IMR-90 (cell line): ENCODE measurements at regions not wholly inside any gene's neighbourhood (a gene's known extent, or its start where the extent isn't known, plus 50 kb on each side); places are given as distances from the start of the nearest gene placed in this dataset.

Experiments
- ATAC-seq: fragments of 200-7000 bp; cut with Tn5 transposase; 2 replicates; pipeline ENCODE4 v1.9.1; 2020; ENCODE audit warnings: low read depth, mild to moderate bottlenecking, moderate library complexity
- BruUV-seq: library from RNA; stranded (reverse); fragments of 400-500 nt; replicated peaks from 2 replicates; lab custom pipeline; 2021; lab: Mats Ljungman, UMichigan
- CTCF ChIA-PET: fragments of 300-600 bp; formaldehyde crosslinking; extraction: SDS; loops from one replicate; lab custom pipeline; 2021; ENCODE audit warnings: antibody characterized with exemption; lab: Yijun Ruan, JAX
- POLR2A ChIA-PET: fragments of 300-600 bp; sonication (Branson Sonifier 250); formaldehyde crosslinking; loops from one replicate; lab custom pipeline; 2022; ENCODE audit warnings: antibody characterized with exemption; ENCODE audit not compliant: unreplicated experiment; lab: Charles Lee
- DNase-seq: peaks from one replicate; pipeline ENCODE4 v3.0.0; 2013
- H2AFZ ChIP-seq: replicated peaks from 2 replicates; pipeline ENCODE3; 2013; ENCODE audit warnings: low read length, mild to moderate bottlenecking; ENCODE audit not compliant: poor library complexity
- H2AK5ac ChIP-seq: 2 replicates; pipeline ENCODE4 v1.6.1; 2013; ENCODE audit warnings: low read depth, low read length, inconsistent platforms
- H2AK9ac ChIP-seq: replicated peaks from 2 replicates; pipeline ENCODE3; 2013; ENCODE audit warnings: mild to moderate bottlenecking, low read depth, low read length, moderate library complexity; ENCODE audit not compliant: poor library complexity
- H2BK120ac ChIP-seq: 2 replicates; pipeline ENCODE4 v1.6.1; 2013; ENCODE audit warnings: low read depth, low read length, inconsistent platforms
- H2BK15ac ChIP-seq: 3 replicates; pipeline ENCODE4 v1.6.1; 2013; ENCODE audit warnings: low read depth, low read length, inconsistent platforms
- H2BK20ac ChIP-seq: 2 replicates; pipeline ENCODE4 v1.6.1; 2013; ENCODE audit warnings: low read depth, mild to moderate bottlenecking, inconsistent platforms, low read length, moderate library complexity
- H2BK5ac ChIP-seq: 2 replicates; pipeline ENCODE4 v1.6.1; 2013; ENCODE audit warnings: mild to moderate bottlenecking, low read depth, low read length, inconsistent platforms; ENCODE audit not compliant: poor library complexity, severe bottlenecking
- H3K14ac ChIP-seq: replicated peaks from 2 replicates; pipeline ENCODE4 v1.6.1; 2013; ENCODE audit warnings: low read depth, low read length, inconsistent platforms
- H3K18ac ChIP-seq: 2 replicates; pipeline ENCODE4 v1.6.1; 2013; ENCODE audit warnings: low read depth, low read length, control low read depth
- H3K23ac ChIP-seq: 2 replicates; pipeline ENCODE4 v1.6.1; 2013; ENCODE audit warnings: low read depth, low read length, inconsistent platforms
- H3K27ac ChIP-seq: 2 replicates; pipeline ENCODE4 v1.5.1; 2013; ENCODE audit warnings: mild to moderate bottlenecking, control low read depth, low read length; ENCODE audit not compliant: insufficient read depth
- H3K27me3 ChIP-seq: 2 replicates; pipeline ENCODE4 v1.6.1; 2013; ENCODE audit warnings: low read length; ENCODE audit not compliant: control insufficient read depth, insufficient read depth
- H3K36me3 ChIP-seq: 2 replicates; pipeline ENCODE4 v1.6.1; 2013; ENCODE audit warnings: low read length, mixed read lengths; ENCODE audit not compliant: control insufficient read depth, insufficient read depth
- H3K4ac ChIP-seq: 2 replicates; pipeline ENCODE4 v1.6.1; 2013; ENCODE audit warnings: low read depth, low read length, inconsistent platforms
- H3K4me1 ChIP-seq: 2 replicates; pipeline ENCODE4 v1.6.1; 2013; ENCODE audit warnings: low read length, mixed read lengths; ENCODE audit not compliant: control insufficient read depth, insufficient read depth
- H3K4me2 ChIP-seq: 2 replicates; pipeline ENCODE4 v1.6.1; 2013; ENCODE audit warnings: low read depth, mild to moderate bottlenecking, control low read depth, low read length, moderate library complexity
- H3K4me3 ChIP-seq: 2 replicates; pipeline ENCODE4 v1.5.1; 2013; ENCODE audit warnings: low read depth, mild to moderate bottlenecking, control low read depth, low read length, moderate library complexity; ENCODE audit not compliant: insufficient read depth
- H3K56ac ChIP-seq: 2 replicates; pipeline ENCODE4 v1.6.1; 2013; ENCODE audit warnings: low read length, inconsistent platforms; ENCODE audit not compliant: insufficient read depth; ENCODE audit errors: extremely low read depth
- H3K79me1 ChIP-seq, 2 experiments: 2 replicates each; pipeline ENCODE4 v1.6.1; 2013; ENCODE audit warnings: low read length in 2 of 2, inconsistent platforms in 1 of 2, low read depth in 1 of 2
- H3K9ac ChIP-seq: 2 replicates; pipeline ENCODE4 v1.6.1; 2013; ENCODE audit warnings: low read depth, low read length, control low read depth
- H3K9me1 ChIP-seq: 2 replicates; pipeline ENCODE4 v1.6.1; 2013; ENCODE audit warnings: low read length, inconsistent platforms; ENCODE audit not compliant: insufficient read depth
- H3K9me3 ChIP-seq: 2 replicates; pipeline ENCODE4 v1.6.1; 2013; ENCODE audit warnings: low read length; ENCODE audit not compliant: control insufficient read depth, insufficient read depth
- H4K20me1 ChIP-seq: 2 replicates; pipeline ENCODE4 v1.6.1; 2013; ENCODE audit warnings: low read length, inconsistent platforms; ENCODE audit not compliant: insufficient read depth
- H4K5ac ChIP-seq: 2 replicates; pipeline ENCODE4 v1.6.1; 2013; ENCODE audit warnings: mild to moderate bottlenecking, low read depth, low read length, control low read depth
- H4K8ac ChIP-seq, 2 experiments: 2 replicates each; pipeline ENCODE4 v1.6.1; 2013; ENCODE audit warnings: low read depth in 2 of 2, low read length in 2 of 2, control low read depth in 1 of 2, inconsistent platforms in 1 of 2
- H4K91ac ChIP-seq: 2 replicates; pipeline ENCODE4 v1.6.1; 2013; ENCODE audit warnings: low read depth, low read length, inconsistent platforms; ENCODE audit not compliant: insufficient read depth
- BHLHE40 ChIP-seq: fragments of 150-350 bp; IDR thresholded peaks from 2 replicates; pipeline ENCODE4 v1.6.1; 2016; ENCODE audit warnings: mild to moderate bottlenecking, low read depth, low read length
- CEBPB ChIP-seq: IDR thresholded peaks from 2 replicates; pipeline ENCODE4 v1.6.1; 2012; ENCODE audit warnings: low read depth, low read length, improper control_type of control experiment
- ELK1 ChIP-seq: fragments of 150-350 bp; IDR thresholded peaks from 2 replicates; pipeline ENCODE4 v1.6.1; 2016; ENCODE audit warnings: low read depth, mild to moderate bottlenecking, low read length, moderate library complexity, borderline replicate concordance
- MAZ ChIP-seq: IDR thresholded peaks from 2 replicates; pipeline ENCODE4 v1.6.1; 2012; ENCODE audit warnings: low read depth, mild to moderate bottlenecking, low read length, improper control_type of control experiment, moderate library complexity, borderline replicate concordance
- MXI1 ChIP-seq: IDR thresholded peaks from 2 replicates; pipeline ENCODE4 v1.6.1; 2012; ENCODE audit warnings: low read depth, mild to moderate bottlenecking, low read length, moderate library complexity, borderline replicate concordance
- NFE2L2 ChIP-seq: fragments of 150-350 bp; IDR thresholded peaks from 2 replicates; pipeline ENCODE4 v1.6.1; 2016; ENCODE audit warnings: low read depth, mild to moderate bottlenecking, low read length
- POLR2A ChIP-seq: IDR thresholded peaks from 2 replicates; pipeline ENCODE4 v1.6.1; 2012; ENCODE audit warnings: mild to moderate bottlenecking, low read depth, low read length
- RAD21 ChIP-seq: IDR thresholded peaks from 2 replicates; pipeline ENCODE4 v1.6.1; 2012; ENCODE audit warnings: low read length, improper control_type of control experiment
- RCOR1 ChIP-seq: IDR thresholded peaks from 2 replicates; pipeline ENCODE4 v1.6.1; 2012; ENCODE audit warnings: mild to moderate bottlenecking, low read length, improper control_type of control experiment; ENCODE audit not compliant: insufficient replicate concordance
- RFX5 ChIP-seq: IDR thresholded peaks from 2 replicates; pipeline ENCODE4 v1.8.0; 2012; ENCODE audit warnings: low read depth, mild to moderate bottlenecking, low read length, moderate library complexity
- SMC3 ChIP-seq: fragments of 150-350 bp; IDR thresholded peaks from 2 replicates; pipeline ENCODE4 v1.6.1; 2016; ENCODE audit warnings: low read depth, mild to moderate bottlenecking, antibody characterized with exemption, low read length, moderate library complexity
- USF2 ChIP-seq: fragments of 150-350 bp; IDR thresholded peaks from 2 replicates; pipeline ENCODE4 v1.6.1; 2017; ENCODE audit warnings: mild to moderate bottlenecking, antibody characterized with exemption, low read length, low read depth
- WGBS, 2 experiments: methylation state at CpG; one replicate each; pipeline versions ENCODE4 v1.1.5 to v1.1.7; 2013; ENCODE audit warnings: missing lambda C conversion rate in 2 of 2; ENCODE audit not compliant: insufficient read length in 1 of 2; ENCODE audit errors: extremely low coverage in 2 of 2; 5-methylcytosine and 5-hydroxymethylcytosine counted together
- dilution Hi-C: fragments of 300-500 bp; cut with HindIII; formaldehyde crosslinking; loops from one replicate; pipeline ENCODE4 v1.14.3; 2018; ENCODE audit warnings: low sequenced_read_pairs; ENCODE audit not compliant: unreplicated experiment
- in situ Hi-C: fragments of 300-500 bp; cut with MboI; formaldehyde crosslinking; loops from 3 replicates; pipeline ENCODE4 v1.14.3; 2019; ENCODE audit warnings: low sequenced_read_pairs, inconsistent platforms, mixed read lengths
- intact Hi-C: fragments of 100-400 bp; cut with micrococcal nuclease; formaldehyde crosslinking; loops from 2 replicates; pipeline ENCODE4 v1.10.0; 2022
- TF ChIP-seq, protein P1 (sequence below): conservative IDR thresholded peaks from 2 replicates; pipeline ENCODE4 v1.5.1; 2012; ENCODE audit warnings: mild to moderate bottlenecking, low read depth, low read length, improper control_type of control experiment

DNA sequence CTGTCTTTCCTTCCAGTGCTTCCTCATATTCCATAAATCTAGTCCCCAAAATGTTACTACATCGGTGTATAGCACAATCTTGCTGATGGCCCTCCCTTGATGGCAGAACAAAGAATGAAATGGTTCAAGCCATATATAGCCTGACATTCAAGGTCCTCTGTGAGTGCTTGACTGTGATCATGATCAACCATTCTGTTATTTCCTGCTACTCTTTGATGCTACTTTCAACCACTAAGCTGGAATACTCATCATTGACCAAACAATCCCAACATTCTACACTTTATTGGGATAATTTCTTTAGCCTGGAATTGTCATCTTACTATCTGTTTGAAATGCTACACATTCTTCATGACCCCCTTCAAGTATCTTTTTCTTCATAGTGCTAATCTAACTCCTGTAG, 633.9 kb downstream of the PLCL1 start:
- Histone ChIP-seq H2BK15ac (no peak overlapping the region), H3K9me1 (no peaks in the 10 kb centered on the region), H3K14ac (no peak overlapping the region), H2BK20ac (no peak overlapping the region), H3K9me3 (no peaks in the 10 kb centered on the region), H2BK5ac (no peak overlapping the region), H2AFZ (no peak overlapping the region), H3K4me2 (no peak overlapping the region), H3K79me1 (no peaks in the 10 kb centered on the region), H2AK9ac (no peak overlapping the region), H3K4ac (no peak overlapping the region), H3K23ac (no peak overlapping the region), H3K36me3 (no peaks in the 10 kb centered on the region), H3K27me3 (no peaks in the 10 kb centered on the region), H3K4me1 (no peaks in the 10 kb centered on the region), H2BK120ac (no peak overlapping the region), H4K8ac (no peak overlapping the region), H3K56ac (no peak overlapping the region), H4K20me1 (no peaks in the 10 kb centered on the region), H4K91ac (no peak overlapping the region), H3K4me3 (no peak overlapping the region), H3K27ac (no peak overlapping the region), H3K18ac (no peak overlapping the region), H3K9ac (no peak overlapping the region), H4K5ac (no peak overlapping the region), H2AK5ac (no peak overlapping the region)
- dilution Hi-C loops = no loop called here
- in situ Hi-C loops = no loop called here
- TF ChIP-seq BHLHE40 (no peak), RAD21 (no peak), CEBPB (no peak), POLR2A (no peak), RFX5 (no peak), SMC3 (no peak), NFE2L2 (no peak), USF2 (no peak), ELK1 (no peak), MXI1 (no peak), RCOR1 (no peak), MAZ (no peak)
- TF ChIP-seq, protein P1, sequence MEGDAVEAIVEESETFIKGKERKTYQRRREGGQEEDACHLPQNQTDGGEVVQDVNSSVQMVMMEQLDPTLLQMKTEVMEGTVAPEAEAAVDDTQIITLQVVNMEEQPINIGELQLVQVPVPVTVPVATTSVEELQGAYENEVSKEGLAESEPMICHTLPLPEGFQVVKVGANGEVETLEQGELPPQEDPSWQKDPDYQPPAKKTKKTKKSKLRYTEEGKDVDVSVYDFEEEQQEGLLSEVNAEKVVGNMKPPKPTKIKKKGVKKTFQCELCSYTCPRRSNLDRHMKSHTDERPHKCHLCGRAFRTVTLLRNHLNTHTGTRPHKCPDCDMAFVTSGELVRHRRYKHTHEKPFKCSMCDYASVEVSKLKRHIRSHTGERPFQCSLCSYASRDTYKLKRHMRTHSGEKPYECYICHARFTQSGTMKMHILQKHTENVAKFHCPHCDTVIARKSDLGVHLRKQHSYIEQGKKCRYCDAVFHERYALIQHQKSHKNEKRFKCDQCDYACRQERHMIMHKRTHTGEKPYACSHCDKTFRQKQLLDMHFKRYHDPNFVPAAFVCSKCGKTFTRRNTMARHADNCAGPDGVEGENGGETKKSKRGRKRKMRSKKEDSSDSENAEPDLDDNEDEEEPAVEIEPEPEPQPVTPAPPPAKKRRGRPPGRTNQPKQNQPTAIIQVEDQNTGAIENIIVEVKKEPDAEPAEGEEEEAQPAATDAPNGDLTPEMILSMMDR = no peak
- intact Hi-C loops = no loop called here
- no peak for DNase-seq
- CTCF ChIA-PET = no interaction called here
- no TSS peak for BruUV-seq
- POLR2A ChIA-PET = no interaction called here
- no peak for ATAC-seq
- WGBS, 2 experiments = 60% methylated on average over 1 of the region's 1 CpG; no CpG with 5 or more reads in 1 of the 2 experiments
